Heart left ventricle (tissue), 16 donors: ENCODE measurements at regions not wholly inside any gene's neighbourhood (a gene's known extent, or its start where the extent isn't known, plus 50 kb on each side); places are given as distances from the start of the nearest gene placed in this dataset.
"Not testable (repeated sequence)": the region's sequence is repeated elsewhere in the genome, so short reads cannot be mapped to it uniquely, and the experiment has no call there.

ENCODE experiments used
- ATAC-seq, 4 donors: fragments of 200-7000 bp; cut with Tn5 transposase; one replicate each; pipeline ENCODE4 v1.9.1; 2020 to 2022; ENCODE audit warnings: moderate library complexity in 4 of 4, mild to moderate bottlenecking in 3 of 4, moderate number of reproducible peaks in 1 of 4
- DNase-seq, 5 donors: peaks; one replicate each; pipeline ENCODE4 v3.0.0-alpha.2; 2020
- H3K27ac ChIP-seq, 12 donors: fragments of 200-600 bp; sonication (generic) in 4 of 12; one replicate each; pipeline versions ENCODE4 v1.5.0 to v1.8.0; 2016 to 2022; ENCODE audit warnings: mild to moderate bottlenecking in 2 of 12
- H3K27me3 ChIP-seq, 9 donors: fragments of 200-600 bp; sonication (generic) in 2 of 9; one replicate each; pipeline versions ENCODE4 v1.5.1 to v1.8.0; 2016 to 2022; ENCODE audit warnings: mild to moderate bottlenecking in 3 of 9
- H3K36me3 ChIP-seq, 9 donors: fragments of 200-600 bp; sonication (generic) in 2 of 9; one replicate each; pipeline versions ENCODE4 v1.5.0 to v1.8.0; 2018 to 2022; ENCODE audit warnings: mild to moderate bottlenecking in 2 of 9
- H3K4me1 ChIP-seq, 12 donors: fragments of 200-600 bp; sonication (generic) in 4 of 12; one replicate each; pipeline versions ENCODE4 v1.5.0 to v1.8.0; 2016 to 2022; ENCODE audit warnings: mild to moderate bottlenecking in 3 of 12
- H3K4me3 ChIP-seq, 12 donors: fragments of 200-600 bp; sonication (generic) in 4 of 12; one replicate each; pipeline versions ENCODE4 v1.5.0 to v1.8.0; 2017 to 2022; ENCODE audit warnings: mild to moderate bottlenecking in 9 of 12, moderate library complexity in 4 of 12
- H3K9me3 ChIP-seq, 12 donors: fragments of 200-600 bp; sonication (generic) in 4 of 12; one replicate each; pipeline versions ENCODE4 v1.5.0 to v1.8.0; 2016 to 2022; ENCODE audit warnings: mild to moderate bottlenecking in 1 of 12
- CTCF ChIP-seq, 12 donors: fragments of 200-600 bp; sonication (generic) in 4 of 12; IDR thresholded peaks; one replicate each; pipeline versions ENCODE4 v1.5.0 to v1.8.0; 2018 to 2022; ENCODE audit warnings: antibody characterized with exemption in 12 of 12, mild to moderate bottlenecking in 5 of 12
- POLR2A ChIP-seq, 2 donors: fragments of 450-650 bp; IDR thresholded peaks; one replicate each; pipeline ENCODE4 v1.6.1; 2017; ENCODE audit warnings: antibody characterized with exemption in 2 of 2, mild to moderate bottlenecking in 2 of 2, moderate library complexity in 2 of 2
- WGBS, 4 donors: extraction: QIAGEN DNeasy Blood & Tissue Kit in 2 of 4; methylation state at CpG; one replicate each; pipeline versions ENCODE4 v1.1.5 to v1.1.7; 2013 to 2018; 5-methylcytosine and 5-hydroxymethylcytosine counted together
- intact Hi-C, 10 donors: fragments of 100-400 bp; cut with DNase I; formaldehyde crosslinking; loops; one replicate each; pipeline versions ENCODE4 v1.11.1 to v1.14.2; 2022
- donor health status: ischemic (EF 13 %, LVEDD 7.1; RV severe dilation, severe dysfunction).
- donor health status: healthy with polysubstance abuse.
- donor health status: DM: no; HTN: yes; CAD: no.
- donor health status: DM: no; HTN: no; CAD: no.
- donor health status: ischemic (EF 25% LVEDD 6.9; RV normal size, moderate dysfunction).
- donor health status: ischemic (EF 25% LVEDD 5.7; RV mildly dilated, moderate dysfunction).
- donor health status: healthy.
- donor health status: DM: yes; HTN: yes; CAD: no.
- donor health status: ischemic (EF 35%, LVEDD 5.7; RV mildly dilated, moderate dysfunction).
- donor health status: nonischemic (EF 11% LVEDD 7.7; RV severe dilation, severe dysfunction).
- donor health status: DM: yes; HTN: yes; CAD: no.
- donor health status: PGD.
- donor health status: ischemic (EF 29% LVEDD 5.4; RV normal size, mild dysfunction).
- donor health status: nonischemic (EF 23%, LVEDD 6.1; RV moderate dilation, normal function).

- intact Hi-C loops, H3K27ac ChIP-seq, H3K36me3 ChIP-seq, DNase-seq, H3K9me3 ChIP-seq, H3K4me1 ChIP-seq, ATAC-seq, H3K4me3 ChIP-seq, H3K27me3 ChIP-seq: not testable (repeated sequence)
- 81 to 93% (median 91%) methylated on average over 5 to 8 of the region's 9 CpGs for WGBS, 4 donors
These were observed 183.1 kb downstream of the CD83 start for GRCh38 chr6:14300721-14301120.

- H3K9me3 ChIP-seq, ATAC-seq, H3K27ac ChIP-seq, H3K4me3 ChIP-seq, H3K27me3 ChIP-seq, intact Hi-C loops, H3K36me3 ChIP-seq, DNase-seq, H3K4me1 ChIP-seq: not testable (repeated sequence)
- 87 to 93% (median 90%) methylated on average over 9 of the region's 9 CpGs for WGBS, 4 donors
These were observed 183.9 kb downstream of the CD83 start for GRCh38 chr6:14301477-14301876.

GRCh38 chr6:14305131-14305530, 187.6 kb downstream of the CD83 start:
- intact Hi-C loops, result no loop called here

GRCh38 chr6:14305624-14306023, 188.1 kb downstream of the CD83 start:
- Histone ChIP-seq H3K4me1 (peaks cover 0 to 8% (median 0%) of the 10 kb centered on the region in 12 donors), H3K27me3 (no peaks in the 10 kb centered on the region), H3K4me3 (no peak overlapping the region), H3K27ac (no peak overlapping the region), H3K36me3 (no peaks in the 10 kb centered on the region), H3K9me3 (peaks cover 0 to 4% (median 0%) of the 10 kb centered on the region in 12 donors)
- DNase-seq (no peak), ATAC-seq (peak in 2 of 4 donors; percentile 14 to 16)
- WGBS, 4 donors, result 52 to 58% (median 55%) methylated on average over 2 of the region's 2 CpGs
- intact Hi-C loops, result no loop called here
- no peak for TF ChIP-seq POLR2A (IDR thresholded peaks at IDR 0.05)
- TF ChIP-seq CTCF (IDR thresholded peaks at IDR 0.05), result no peak

More at GRCh38 chr6:14305131-14305530, 187.6 kb downstream of the CD83 start:
- no peak for TF ChIP-seq CTCF (IDR thresholded peaks at IDR 0.05)
- TF ChIP-seq POLR2A (IDR thresholded peaks at IDR 0.05), result no peak
- H3K4me3 ChIP-seq, result no peak overlapping the region
- DNase-seq, result no peak
- 81 to 90% (median 86%) methylated on average over 5 of the region's 5 CpGs for WGBS, 4 donors
- peaks cover 0 to 8% (median 0%) of the 10 kb centered on the region in 12 donors for H3K4me1 ChIP-seq
- no peak overlapping the region for H3K27ac ChIP-seq
- peaks cover 0 to 4% (median 0%) of the 10 kb centered on the region in 12 donors for H3K9me3 ChIP-seq
- no peaks in the 10 kb centered on the region for H3K27me3 ChIP-seq
- ATAC-seq, result no peak
- no peaks in the 10 kb centered on the region for H3K36me3 ChIP-seq

GRCh38 chr6:14306151-14306906, 188.8 kb downstream of the CD83 start:
- Histone ChIP-seq H3K9me3 (peaks cover 0 to 4% (median 0%) of the 10 kb centered on the region in 12 donors), H3K27ac (no peak overlapping the region), H3K4me1 (peaks cover 0 to 8% (median 0%) of the 10 kb centered on the region in 12 donors), H3K27me3 (no peaks in the 10 kb centered on the region), H3K4me3 (no peak overlapping the region), H3K36me3 (no peaks in the 10 kb centered on the region)
- WGBS, 4 donors, result 74 to 79% (median 75%) methylated on average over 11 of the region's 11 CpGs
- intact Hi-C loops, result no loop called here
- ATAC-seq, result no peak
- DNase-seq, result no peak
- TF ChIP-seq CTCF (IDR thresholded peaks at IDR 0.05) (no peak), POLR2A (IDR thresholded peaks at IDR 0.05) (no peak)
